RCC 7860 (cell line): ENCODE measurements at regions not wholly inside any gene's neighbourhood (a gene's known extent, or its start where the extent isn't known, plus 50 kb on each side); places are given as distances from the start of the nearest gene placed in this dataset.

Source experiments
- DNase-seq: peaks from one replicate; pipeline ENCODE4 v3.0.0-alpha.2; 2015; ENCODE audit warnings: low spot score
- FAIRE-seq: peaks from 2 replicates; lab custom pipeline; 2012; peaks lifted over from hg19 to GRCh38; lab: Jason Lieb, UNC

GRCh38 chr10:78686444-78687060 lies 382.2 kb upstream of the ZMIZ1 start:
- FAIRE-seq (no peak), DNase-seq (no peak)

- DNase-seq = no peak
- no peak for FAIRE-seq
These were observed 381.1 kb upstream of the ZMIZ1 start for GRCh38 chr10:78687626-78688025.

- FAIRE-seq (no peak), DNase-seq (no peak)
These were observed 380.4 kb upstream of the ZMIZ1 start for GRCh38 chr10:78688230-78688900.

GRCh38 chr10:78688901-78689583 lies 379.7 kb upstream of the ZMIZ1 start:
- FAIRE-seq (no peak), DNase-seq (no peak)

- DNase-seq (no peak), FAIRE-seq (no peak)
These were observed 379.2 kb upstream of the ZMIZ1 start for GRCh38 chr10:78689584-78689935.

- FAIRE-seq = no peak
- DNase-seq = no peak
These were observed 378.2 kb upstream of the ZMIZ1 start for GRCh38 chr10:78690354-78691111.

GRCh38 chr10:78691301-78692030 lies 377.3 kb upstream of the ZMIZ1 start:
- no peak for FAIRE-seq
- no peak for DNase-seq

- FAIRE-seq = no peak
These were observed 376.7 kb upstream of the ZMIZ1 start for GRCh38 chr10:78692071-78692470.

GRCh38 chr10:78695846-78696245 lies 372.9 kb upstream of the ZMIZ1 start:
- no peak for FAIRE-seq

More at GRCh38 chr10:78692071-78692470, 376.7 kb upstream of the ZMIZ1 start:
- DNase-seq = no peak

GRCh38 chr10:78696791-78697395 lies 371.9 kb upstream of the ZMIZ1 start:
- FAIRE-seq (no peak), DNase-seq (no peak)

More at GRCh38 chr10:78695846-78696245, 372.9 kb upstream of the ZMIZ1 start:
- DNase-seq = no peak

- DNase-seq (no peak), FAIRE-seq (no peak)
These were observed 368.8 kb upstream of the ZMIZ1 start for GRCh38 chr10:78699971-78700370.

- DNase-seq (peak; percentile 40), FAIRE-seq (no peak)
These were observed 368.4 kb upstream of the ZMIZ1 start for GRCh38 chr10:78700413-78700812.

- DNase-seq = no peak
- FAIRE-seq = no peak
These were observed 367.8 kb upstream of the ZMIZ1 start for GRCh38 chr10:78700816-78701520.

GRCh38 chr10:78702186-78702585 lies 366.6 kb upstream of the ZMIZ1 start:
- DNase-seq = no peak
- no peak for FAIRE-seq

- FAIRE-seq = no peak
- no peak for DNase-seq
These were observed 365.9 kb upstream of the ZMIZ1 start for GRCh38 chr10:78702876-78703275.

- FAIRE-seq (no peak), DNase-seq (peak; percentile 9)
These were observed 365.2 kb upstream of the ZMIZ1 start for GRCh38 chr10:78703593-78703992.

- FAIRE-seq (no peak), DNase-seq (peak; percentile 45)
These were observed 362.5 kb upstream of the ZMIZ1 start for GRCh38 chr10:78706256-78706655.

- FAIRE-seq = no peak
These were observed 361.8 kb upstream of the ZMIZ1 start for GRCh38 chr10:78706726-78707540.

GRCh38 chr10:78707745-78708144 lies 361.0 kb upstream of the ZMIZ1 start:
- FAIRE-seq = no peak
- DNase-seq = no peak

More at GRCh38 chr10:78706726-78707540, 361.8 kb upstream of the ZMIZ1 start:
- DNase-seq = no peak
